GM18520 (cell line): ENCODE measurements at regions not wholly inside any gene's neighbourhood (a gene's known extent, or its start where the extent isn't known, plus 50 kb on each side); places are given as distances from the start of the nearest gene placed in this dataset.
"Not testable (repeated sequence)": the region's sequence is repeated elsewhere in the genome, so short reads cannot be mapped to it uniquely, and the experiment has no call there.

ENCODE experiments used
- ATAC-seq: cut with Tn5 transposase; IDR thresholded peaks from one replicate; pipeline ENCODE4 v1.9.1; 2021; ENCODE audit not compliant: unreplicated experiment

DNA sequence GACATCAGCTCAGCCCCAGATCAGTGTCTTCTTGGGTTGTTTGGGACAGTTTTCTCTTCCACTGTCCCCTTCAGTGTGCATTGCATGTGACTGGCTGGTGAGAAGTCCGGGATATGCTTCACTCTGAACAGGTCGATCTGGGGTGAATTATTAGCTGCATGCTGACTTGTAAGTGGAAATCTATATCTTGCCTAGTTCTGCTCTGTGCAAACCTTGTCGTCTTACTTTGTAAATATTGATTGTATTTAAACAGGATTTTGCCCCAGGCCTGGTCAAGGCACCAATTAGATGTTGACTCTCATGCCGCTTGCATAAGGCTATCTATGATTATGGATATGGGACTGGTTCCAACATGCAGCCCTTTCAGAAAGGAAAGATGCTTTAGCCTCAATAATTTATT lies 669.7 kb downstream of the TYW1 start:
- ATAC-seq: not testable (repeated sequence)

DNA sequence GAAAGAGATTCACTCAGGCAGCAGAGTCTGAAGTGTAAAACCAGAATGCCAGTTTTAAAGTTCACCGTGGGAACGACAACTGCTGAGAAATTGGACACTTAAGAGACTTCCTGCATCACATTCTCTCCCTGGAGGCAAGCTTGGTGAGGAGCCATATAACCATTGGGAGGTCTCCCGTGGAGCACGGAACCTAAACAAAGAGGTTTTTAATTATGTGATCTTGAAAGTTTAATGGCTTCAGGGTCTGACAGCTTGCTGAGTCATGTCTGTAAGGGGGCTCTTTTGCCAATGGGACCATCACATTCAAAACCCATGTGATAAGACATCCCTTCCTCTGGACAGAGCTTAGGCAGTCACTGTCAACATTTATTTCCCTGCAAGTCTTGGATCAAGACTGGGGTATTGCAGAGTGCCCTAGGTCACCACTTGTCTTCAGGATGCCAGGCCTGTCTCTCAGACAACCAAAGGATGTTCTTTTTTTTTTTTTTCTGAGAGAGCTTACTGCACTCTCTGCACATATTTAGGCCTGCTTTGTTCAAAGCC lies 674.4 kb downstream of the TYW1 start:
- ATAC-seq: no peak

DNA sequence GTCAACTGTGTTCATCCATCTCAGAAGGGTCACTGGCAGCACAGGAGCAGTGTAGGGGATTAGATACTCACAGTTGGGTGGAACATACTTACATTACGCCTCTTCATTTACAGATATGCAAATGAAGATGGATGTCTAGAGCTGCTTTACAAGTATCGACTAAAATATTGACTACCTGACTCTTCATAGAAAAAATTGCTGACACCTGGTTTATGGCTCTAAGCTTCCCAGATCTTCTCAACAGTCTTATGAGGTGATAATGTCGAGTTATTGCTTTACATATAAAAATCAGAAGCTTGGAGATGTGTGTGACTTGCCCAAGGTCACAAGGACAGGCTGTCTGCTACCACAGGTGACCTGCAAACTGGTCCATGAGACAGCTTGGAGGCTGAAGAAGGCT lies 677.2 kb downstream of the TYW1 start:
- ATAC-seq: no peak

DNA sequence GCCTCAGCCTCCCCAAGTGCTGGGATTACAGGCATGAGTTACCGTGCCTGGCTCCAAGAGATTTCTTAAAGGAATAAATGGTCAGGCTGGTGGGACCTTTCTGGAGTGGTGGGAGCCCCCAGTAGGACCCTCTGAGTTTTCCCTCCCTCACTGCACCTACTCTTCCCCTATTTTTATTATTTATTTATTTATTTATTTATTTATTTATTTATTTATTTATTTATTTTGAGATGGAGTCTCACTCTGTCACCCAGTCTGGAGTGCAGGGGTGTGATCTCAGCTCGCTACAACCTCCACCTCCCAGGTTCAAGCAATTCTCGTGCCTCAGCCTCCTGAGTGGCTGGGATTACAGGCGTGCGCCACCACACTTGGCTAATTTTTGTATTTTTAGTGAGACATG lies 678.2 kb downstream of the TYW1 start:
- not testable (repeated sequence) for ATAC-seq

DNA sequence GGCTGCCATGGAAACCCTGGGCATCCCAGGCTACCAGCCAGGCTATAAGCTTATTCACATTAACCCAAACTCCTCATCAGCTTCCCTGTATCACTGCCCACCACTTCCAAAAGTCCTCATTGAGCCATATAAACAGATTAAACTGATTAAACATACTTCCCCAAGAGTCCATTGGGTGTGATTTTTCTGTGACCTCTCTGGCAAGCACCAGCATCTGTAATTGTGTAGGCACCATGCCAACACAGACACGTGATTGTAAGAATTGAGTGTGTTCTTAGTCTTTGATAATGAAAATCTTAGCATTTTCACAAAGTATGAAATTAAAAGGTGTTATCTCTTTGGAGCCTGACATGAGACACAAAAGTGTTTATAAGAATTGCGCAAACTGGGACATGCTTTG lies 679.3 kb downstream of the TYW1 start:
- ATAC-seq: no peak

DNA sequence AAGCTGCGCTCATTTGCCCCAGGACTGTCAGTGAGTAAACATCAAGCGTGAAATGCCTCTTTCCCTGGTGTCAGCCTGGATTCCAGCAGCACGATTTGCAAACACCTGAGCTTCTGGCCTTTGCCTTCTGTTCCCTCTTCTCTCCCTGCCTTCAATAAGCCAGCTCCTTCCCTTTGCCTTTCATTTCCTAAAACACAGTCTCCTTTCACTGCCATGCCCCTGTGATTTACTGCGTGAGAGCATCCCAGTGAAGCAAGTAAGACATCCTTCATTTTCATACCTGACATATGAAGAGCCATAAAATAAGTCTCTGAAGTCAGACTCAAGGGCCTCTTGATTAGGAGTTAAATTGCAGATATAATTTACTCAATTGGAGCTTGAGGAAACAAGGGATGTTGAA lies 681.8 kb downstream of the TYW1 start:
- no peak for ATAC-seq

DNA sequence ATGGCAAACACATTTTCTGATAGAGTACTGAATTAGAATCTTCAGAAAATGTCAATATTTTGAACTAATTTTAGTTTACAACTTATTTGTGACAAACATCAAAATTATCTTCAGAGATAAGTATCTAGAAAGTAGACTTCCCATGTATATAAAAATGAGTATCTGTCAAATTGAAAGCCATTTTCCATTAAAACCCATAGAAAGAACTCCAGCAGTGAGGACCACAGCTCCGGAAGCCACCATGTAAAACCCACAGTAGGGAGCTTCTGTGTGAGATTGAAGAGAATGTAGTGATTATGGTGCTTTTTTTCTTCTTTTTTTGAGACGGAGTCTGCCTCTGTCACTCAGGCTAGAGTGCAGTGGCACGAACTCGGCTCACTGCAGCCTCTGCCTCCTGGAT lies 687.0 kb downstream of the TYW1 start:
- no peak for ATAC-seq

DNA sequence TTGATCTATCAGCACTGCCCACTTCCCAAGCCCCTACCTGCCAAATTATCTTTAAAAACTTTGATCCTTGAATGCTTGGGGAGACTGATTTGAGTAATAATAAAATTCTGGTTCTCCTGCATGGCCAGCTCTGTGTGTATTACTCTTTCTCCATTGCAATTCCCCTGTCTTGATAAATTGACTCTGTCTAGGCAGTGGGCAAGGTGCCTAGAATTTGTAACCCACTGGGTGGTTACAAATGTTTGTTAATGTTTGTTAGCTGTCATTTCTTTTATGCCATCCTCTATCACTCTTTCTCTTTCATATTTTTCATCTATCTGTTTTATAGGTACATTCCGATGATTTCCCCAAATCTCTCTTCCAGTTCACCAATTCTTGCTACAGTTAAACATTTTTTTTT lies 694.1 kb downstream of the TYW1 start:
- ATAC-seq: no peak

DNA sequence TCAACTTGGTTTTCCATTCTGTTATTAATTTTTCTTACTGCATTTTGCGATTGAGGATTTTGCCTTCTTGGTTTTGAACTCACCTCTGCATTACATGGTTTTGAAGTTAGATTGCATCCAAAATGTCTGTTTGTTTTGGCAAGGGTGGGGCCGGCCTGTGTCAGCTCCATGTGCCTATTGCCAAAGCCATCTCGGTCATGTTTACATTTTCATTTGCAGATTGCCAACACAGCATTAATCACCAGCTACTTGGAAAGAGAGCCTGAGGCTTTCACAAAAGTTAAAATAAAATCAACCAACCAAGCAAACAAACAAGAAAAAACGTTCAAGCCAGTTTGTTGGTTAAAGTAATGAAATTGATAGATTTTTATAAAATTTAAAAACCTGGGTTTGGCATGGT lies 695.8 kb downstream of the TYW1 start:
- ATAC-seq: no peak

DNA sequence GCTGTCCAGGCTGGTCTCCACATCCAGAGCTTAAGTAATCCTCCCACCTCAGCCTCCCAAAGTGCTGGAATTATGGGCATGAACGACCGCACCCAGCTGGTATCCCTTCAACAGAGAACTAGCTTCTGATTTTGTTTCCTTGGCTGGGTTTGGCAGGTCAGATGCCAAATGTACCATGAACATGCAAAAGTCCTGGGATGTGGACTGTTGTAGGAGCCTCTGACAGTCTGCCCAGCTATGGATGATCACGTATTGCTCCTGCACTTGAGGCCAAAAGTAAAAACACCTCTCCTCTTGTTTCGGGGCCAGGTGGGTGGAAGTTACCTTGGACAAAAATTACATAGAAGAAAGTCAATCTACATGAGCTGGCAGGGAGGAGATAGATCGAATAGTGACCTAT lies 699.5 kb downstream of the TYW1 start:
- ATAC-seq: no peak

DNA sequence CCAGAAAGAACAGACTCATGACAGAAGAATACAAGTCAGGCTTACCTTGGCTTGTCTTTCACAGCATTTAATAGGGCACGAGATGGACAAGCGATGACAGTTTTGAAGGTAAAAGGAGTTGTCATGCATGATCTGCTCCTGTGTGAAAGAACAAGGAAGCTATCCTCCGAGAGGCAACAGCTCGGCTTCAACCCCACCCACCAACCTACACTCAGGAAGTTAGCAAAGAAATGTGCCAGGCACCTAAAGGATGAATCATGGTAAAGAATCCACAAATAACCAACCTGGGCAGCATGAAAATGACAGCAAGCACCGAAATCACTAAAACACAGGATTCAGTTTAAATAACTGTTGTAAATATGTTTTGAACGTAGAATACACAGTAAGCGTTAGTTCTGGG lies 700.2 kb downstream of the TYW1 start:
- no peak for ATAC-seq

DNA sequence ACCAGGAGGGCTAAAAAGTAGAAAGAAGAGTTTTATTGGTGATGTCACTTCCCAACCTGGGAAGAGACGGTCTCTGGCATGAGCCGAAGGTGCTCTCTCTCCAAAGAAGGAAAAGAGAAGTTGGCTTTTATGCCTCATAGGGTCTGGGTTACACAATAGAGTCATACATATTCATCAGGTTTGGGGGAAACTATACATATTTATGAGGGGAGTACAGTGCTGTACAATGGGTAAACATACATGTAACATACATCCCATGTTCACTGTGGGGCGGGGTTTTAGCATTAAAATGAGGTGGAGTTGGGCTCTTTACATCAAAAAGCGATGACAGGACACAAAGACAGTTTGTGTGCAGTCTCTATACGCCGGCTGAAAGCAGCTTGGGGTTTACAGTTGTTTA lies 701.7 kb downstream of the TYW1 start:
- ATAC-seq: no peak

DNA sequence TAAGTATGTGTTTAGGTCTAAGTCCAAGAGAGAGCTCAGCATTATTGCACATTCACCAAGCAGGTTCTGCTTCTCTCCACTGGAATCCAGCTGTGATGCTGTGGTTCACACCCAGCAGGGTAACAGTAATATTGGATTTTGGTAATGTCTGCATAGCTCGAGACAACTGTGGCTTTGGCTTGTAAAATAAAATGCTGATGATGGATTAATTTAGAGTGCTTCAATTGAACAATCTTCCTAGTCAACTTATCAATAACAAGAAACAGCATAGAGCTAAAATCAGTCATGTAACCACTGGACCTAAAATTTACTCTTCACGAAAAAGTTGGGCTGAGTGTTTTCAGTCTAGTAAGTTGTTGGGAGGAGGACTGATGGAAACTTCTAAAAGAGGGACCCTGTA lies 709.2 kb downstream of the TYW1 start:
- ATAC-seq: no peak

DNA sequence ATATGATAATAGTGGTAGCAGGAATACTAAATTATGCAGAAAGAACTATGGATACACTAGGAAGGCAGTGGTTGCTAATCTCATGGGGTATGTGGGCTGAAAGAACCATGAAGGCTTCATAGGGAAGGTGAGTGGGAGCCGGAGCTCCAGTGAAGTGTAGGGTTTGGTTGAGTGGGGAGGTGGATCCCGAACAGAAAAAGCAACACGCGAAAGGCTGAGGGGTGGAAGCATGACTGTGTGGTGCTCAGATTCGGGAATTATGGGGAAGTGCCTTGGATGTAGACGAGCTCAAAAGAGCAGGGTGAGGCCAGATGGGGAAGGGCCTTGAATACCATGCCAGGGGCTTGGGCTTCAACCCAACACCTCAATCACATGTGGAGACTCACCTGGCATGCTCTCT lies 715.1 kb downstream of the TYW1 start:
- no peak for ATAC-seq

DNA sequence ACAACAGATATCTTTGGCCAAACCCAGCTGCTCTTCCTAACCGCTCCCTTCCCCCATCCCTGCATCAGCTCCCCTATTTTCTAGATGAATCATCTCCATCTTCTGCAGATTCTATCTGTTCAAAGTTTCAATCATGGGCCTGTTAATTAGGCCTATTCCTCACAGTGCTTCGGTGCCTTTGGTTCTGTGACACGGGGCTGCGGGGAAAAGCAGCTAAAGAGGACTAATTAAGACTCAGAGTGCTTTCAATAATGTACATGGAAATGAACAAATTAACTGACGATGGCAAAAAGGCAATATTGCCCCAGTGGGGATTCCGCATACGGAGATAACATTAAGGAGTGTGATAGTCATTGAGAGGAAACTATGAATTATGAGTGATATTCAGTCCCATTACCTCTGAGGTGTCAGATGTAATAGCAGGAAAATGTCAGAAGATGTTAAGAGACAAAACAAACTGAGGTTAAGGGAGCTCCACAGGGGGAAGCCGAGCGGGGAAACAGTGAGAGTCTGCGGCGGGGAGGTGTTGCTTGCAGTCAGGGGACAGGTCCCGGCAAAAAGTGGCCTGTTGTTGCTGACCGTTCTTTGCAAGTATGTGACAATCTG lies 716.9 kb downstream of the TYW1 start:
- no peak for ATAC-seq

DNA sequence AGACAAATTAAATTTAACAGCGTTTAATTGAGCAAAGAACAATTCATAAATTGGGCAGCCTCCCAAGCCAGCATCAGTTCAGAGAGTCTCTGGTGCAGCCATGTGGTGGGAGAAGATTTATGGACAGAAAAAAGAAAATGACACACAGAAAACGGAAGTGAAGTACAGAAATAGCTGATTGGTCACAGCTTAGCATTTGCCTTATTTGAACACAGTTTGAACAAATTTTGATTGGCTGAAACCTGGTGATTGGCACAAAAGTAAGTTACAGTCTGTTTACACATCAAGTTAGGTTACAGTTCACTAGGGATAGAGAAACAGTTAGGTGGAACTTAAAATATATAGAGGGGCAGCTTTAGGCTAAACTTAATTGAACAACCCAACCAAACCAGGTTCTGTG lies 720.1 kb downstream of the TYW1 start:
- ATAC-seq: no peak

DNA sequence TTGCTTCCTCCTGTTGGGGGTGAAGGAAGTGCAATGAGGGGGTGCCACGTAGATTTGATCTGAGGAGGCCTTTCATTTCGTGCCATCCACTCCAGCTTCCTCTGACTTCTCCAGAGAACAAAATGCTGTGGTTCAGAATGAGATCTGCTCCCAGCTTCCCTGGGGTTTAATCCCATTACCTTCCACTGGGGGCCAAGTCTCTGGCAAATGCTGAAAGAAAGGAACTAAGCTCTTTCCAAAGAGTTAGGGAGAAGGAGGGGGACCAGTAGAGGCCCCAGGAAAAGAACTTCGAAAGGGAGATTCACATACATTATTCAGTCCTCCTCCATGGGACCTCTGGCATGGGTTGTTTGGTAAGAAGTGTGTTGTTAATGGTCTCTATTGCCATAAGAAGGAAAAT lies 727.0 kb downstream of the TYW1 start:
- ATAC-seq: no peak

DNA sequence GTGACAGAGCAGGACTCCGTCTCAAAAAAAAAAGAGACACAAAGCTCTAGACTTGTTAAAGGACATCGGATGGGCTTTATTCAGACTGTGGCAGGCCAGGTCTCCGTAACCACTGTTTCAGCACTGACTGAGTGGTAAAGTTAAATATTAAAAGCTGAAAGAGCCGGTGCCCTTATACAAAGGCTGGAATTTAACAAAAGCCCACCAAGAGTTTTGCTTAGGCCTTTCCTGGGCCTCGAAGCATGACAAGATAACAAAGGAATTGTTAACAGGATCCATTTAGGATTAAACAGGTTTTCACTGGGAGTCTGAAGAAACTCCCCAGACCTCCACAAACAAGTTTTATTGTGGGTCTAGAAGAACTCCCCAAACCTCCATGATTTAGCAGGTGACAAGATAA lies 727.8 kb downstream of the TYW1 start:
- no peak for ATAC-seq

DNA sequence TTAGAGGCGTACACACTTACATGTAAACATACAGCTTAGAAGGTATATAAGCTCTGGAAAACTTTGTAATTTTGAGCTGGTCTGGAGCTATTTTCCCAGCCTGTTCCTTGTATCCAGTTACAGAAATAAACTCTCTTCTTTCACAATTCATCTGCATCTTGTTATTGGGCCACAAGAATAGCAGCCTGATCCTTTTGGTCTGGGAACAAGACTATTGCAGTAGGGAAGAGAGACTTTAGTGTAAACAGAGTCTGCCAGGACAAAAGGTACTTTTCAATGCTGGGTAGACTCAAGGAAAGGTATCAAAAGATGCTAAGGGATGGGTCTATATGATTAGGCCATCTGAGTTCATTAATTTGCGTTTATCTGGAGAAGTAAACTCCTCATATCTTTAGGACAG lies 728.3 kb downstream of the TYW1 start:
- no peak for ATAC-seq

DNA sequence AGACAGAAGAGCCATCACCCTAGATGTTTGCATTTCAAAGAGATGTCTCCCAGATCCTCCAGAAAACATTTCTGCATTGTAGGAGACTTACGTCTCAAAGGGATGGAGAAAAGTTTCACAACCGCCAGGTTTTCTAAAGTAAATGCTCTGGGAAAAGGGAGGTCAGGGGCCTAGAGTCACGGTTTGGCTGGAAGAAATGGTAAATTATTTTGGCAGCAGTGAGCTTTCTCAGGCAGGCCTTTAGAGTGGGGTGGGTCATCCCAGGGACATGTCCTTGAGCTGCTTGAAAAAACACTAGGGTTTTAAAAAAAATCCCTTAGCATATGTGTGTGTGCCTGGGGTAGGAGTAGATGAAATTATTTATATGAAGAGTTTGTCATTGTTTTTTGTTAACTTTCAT lies 728.8 kb downstream of the TYW1 start:
- ATAC-seq: no peak

DNA sequence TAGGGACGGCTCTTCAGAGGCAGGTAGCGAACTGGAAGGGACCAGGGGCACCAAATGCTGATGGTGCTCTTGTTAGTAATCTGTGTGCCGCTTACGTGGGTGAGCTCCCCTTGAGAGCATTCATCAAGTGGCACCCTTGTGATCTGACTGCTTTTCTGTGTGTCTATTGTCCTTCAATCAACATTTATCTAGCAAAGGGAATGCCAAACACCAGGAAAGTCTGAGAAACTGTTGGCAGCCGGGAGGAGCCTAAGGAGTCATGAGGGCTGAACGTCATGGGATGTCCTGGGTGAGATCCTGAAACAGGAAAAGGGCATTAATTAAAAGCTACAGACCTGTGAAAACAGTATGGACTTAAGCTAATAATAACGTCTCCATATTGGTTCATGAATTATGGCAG lies 733.1 kb downstream of the TYW1 start:
- ATAC-seq: no peak

DNA sequence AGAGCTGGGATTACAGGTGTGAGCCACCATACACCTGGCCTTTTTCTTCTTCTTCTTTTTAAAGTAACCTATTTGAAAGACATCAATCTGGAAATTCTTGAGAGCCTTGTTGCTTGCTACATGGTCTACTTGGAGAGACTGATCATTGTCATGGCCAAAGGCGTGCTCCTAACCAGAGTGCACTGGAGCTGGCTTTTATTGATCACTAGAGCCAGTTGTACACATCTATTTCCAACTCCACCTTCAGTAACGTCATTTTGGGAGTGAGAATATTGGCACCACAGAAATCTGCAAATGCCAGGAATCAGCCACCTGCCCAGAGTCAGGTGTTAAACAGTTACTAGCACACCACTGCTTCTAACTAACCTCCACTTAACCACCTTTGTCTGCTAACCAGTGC lies 735.1 kb downstream of the TYW1 start:
- ATAC-seq: no peak

DNA sequence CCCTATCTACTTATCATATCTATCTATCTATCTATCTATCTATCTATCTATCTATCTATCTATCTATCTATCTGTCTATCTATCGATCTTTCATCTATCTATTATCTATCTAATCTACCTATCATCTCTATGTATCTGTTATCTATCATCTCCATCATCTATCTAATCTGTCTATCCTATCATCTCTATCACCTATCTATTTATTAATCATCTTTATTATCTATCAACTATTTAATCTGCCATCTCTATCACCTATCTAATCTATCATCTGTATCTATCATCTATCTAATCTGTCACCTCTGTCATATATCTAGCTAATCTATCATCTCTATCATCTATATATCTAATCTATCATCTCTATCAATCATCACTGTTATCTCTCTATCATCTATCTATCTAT lies 736.3 kb downstream of the TYW1 start:
- no peak for ATAC-seq

DNA sequence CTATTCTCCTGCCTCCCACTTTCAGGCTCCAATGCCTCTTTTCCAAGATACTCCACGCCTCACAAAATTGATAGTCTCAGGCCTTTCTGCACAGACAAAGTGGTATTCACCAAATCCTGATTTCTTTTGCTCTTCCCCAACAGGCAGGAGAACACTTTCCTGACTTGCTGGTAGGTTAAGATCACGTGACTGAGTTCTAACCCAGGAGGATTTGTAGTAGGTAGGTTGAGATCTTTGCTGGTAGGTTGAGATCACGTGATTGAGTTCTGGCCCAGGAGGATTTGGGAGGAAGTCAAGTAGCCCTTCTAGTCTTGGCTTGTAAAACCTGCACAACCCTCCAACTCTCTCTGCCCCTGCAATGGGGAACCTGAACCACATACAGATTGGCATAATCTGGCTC lies 741.5 kb downstream of the TYW1 start:
- ATAC-seq: no peak
